Retinal pigment epithelial cell (primary cell): ENCODE measurements at regions not wholly inside any gene's neighbourhood (a gene's known extent, or its start where the extent isn't known, plus 50 kb on each side); places are given as distances from the start of the nearest gene placed in this dataset.

Source experiments
- DNase-seq: peaks from one replicate; pipeline ENCODE4 v3.0.0-alpha.2; 2010; ENCODE audit warnings: low read depth
- H3K4me3 ChIP-seq: 2 replicates; pipeline ENCODE4 v1.5.1; 2011; ENCODE audit warnings: mild to moderate bottlenecking, low read length, control low read depth, moderate library complexity
- TF ChIP-seq, protein P1 (sequence below): conservative IDR thresholded peaks from 2 replicates; pipeline ENCODE4 v1.5.1; 2011; ENCODE audit warnings: low read depth, low read length, control low read depth, inconsistent platforms

DNA sequence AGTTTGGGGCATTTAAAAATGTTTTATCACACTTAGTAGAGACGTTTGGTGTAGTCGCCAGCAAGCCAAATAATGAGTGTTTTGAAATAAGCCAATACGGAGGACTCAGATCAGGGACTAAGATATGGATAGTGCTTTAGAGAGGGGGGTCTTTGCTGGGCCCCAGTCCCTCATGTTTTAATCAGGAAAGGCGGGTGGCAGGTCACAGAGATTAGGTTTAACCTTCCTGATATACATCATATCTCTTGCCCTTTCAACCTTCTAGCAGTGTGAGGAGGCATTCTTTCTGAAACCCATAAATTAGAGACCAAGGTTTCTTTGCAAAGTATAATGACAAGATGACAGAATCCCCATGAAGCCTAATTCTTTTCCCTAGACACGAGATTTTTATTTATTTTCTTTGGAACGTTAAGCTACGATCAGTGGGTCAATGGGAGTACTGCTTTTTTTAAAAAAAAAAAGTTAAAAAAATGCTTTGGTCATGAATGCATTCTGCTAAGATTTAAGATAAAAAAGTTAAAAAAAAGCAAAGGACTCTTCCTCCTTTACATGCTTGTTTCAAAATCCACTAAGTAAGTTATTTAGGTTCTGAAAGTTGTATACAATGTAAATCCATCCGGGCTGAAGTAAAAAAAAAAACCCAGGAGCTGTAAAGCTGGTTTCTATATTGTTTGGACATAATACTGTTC lies 572.1 kb upstream of the SALL1 start:
- H3K4me3 ChIP-seq = no peak overlapping the region
- TF ChIP-seq, protein P1, sequence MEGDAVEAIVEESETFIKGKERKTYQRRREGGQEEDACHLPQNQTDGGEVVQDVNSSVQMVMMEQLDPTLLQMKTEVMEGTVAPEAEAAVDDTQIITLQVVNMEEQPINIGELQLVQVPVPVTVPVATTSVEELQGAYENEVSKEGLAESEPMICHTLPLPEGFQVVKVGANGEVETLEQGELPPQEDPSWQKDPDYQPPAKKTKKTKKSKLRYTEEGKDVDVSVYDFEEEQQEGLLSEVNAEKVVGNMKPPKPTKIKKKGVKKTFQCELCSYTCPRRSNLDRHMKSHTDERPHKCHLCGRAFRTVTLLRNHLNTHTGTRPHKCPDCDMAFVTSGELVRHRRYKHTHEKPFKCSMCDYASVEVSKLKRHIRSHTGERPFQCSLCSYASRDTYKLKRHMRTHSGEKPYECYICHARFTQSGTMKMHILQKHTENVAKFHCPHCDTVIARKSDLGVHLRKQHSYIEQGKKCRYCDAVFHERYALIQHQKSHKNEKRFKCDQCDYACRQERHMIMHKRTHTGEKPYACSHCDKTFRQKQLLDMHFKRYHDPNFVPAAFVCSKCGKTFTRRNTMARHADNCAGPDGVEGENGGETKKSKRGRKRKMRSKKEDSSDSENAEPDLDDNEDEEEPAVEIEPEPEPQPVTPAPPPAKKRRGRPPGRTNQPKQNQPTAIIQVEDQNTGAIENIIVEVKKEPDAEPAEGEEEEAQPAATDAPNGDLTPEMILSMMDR = no peak

GRCh38 chr16:51722467-51722866 lies 571.4 kb upstream of the SALL1 start:
- H3K4me3 ChIP-seq = no peak overlapping the region
- no peak for DNase-seq
- TF ChIP-seq, protein P1 = no peak

More for the DNA sequence above, 572.1 kb upstream of the SALL1 start:
- DNase-seq = no peak

DNA sequence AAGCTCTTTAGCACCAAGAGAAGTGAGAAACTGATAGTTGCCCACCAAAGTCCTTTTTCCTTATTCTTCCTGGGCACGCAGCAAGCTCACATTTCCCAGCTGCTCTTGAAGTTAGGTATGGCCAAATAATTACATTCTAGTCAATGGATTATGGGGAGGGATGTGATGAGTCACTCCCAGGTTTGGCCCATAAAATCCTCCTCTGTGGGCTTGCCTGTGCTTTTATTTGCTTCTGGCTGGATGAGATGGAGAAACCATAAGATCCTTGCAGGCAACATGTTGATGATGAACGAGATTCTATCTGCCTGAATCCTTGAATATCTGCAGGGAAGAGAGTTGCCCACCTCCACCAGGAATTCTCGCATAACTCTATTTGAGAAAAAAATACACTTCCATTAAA lies 568.3 kb upstream of the SALL1 start:
- TF ChIP-seq, protein P1 = no peak
- DNase-seq = no peak
- no peak overlapping the region for H3K4me3 ChIP-seq

- H3K4me3 ChIP-seq = no peak overlapping the region
- DNase-seq = no peak
- TF ChIP-seq, protein P1 = no peak
Measured at GRCh38 chr16:51716195-51716594, 565.1 kb upstream of the SALL1 start.

DNA sequence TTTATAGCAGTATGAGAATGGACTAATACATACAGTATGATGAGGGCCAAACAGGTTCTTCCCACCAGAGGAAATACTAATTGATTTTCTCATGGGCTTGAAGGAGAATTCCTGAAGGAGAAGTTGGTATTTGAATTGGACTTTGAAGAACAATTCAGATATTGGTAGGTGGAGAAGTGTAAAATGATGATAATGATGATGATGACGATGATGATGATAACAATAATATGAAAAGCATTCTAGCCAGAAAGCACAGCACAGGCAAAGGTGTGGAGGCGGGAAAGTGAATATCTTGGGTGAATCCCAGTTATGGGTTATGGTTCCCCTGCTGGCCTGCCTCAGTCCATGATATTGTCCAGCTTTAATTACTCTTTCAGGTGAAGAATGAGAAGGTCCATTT lies 562.4 kb upstream of the SALL1 start:
- TF ChIP-seq, protein P1 = no peak
- no peak overlapping the region for H3K4me3 ChIP-seq
- DNase-seq = no peak

- TF ChIP-seq, protein P1 = no peak
- no peak for DNase-seq
Measured at GRCh38 chr16:51710905-51711563, 560.0 kb upstream of the SALL1 start.

GRCh38 chr16:51710186-51710585 lies 559.1 kb upstream of the SALL1 start:
- H3K4me3 ChIP-seq = no peak overlapping the region
- DNase-seq = no peak
- TF ChIP-seq, protein P1 = no peak

More at GRCh38 chr16:51710905-51711563, 560.0 kb upstream of the SALL1 start:
- no peak overlapping the region for H3K4me3 ChIP-seq
